Astrocyte of the cerebellum (primary cell): ENCODE measurements at regions not wholly inside any gene's neighbourhood (a gene's known extent, or its start where the extent isn't known, plus 50 kb on each side); places are given as distances from the start of the nearest gene placed in this dataset.

Experiments used
- DNase-seq: peaks from one replicate; pipeline ENCODE4 v3.0.0-alpha.2; 2011; ENCODE audit warnings: low read depth
- H3K4me3 ChIP-seq: 2 replicates; pipeline ENCODE4 v1.5.1; 2011; ENCODE audit warnings: mild to moderate bottlenecking, low read depth, low read length, moderate library complexity
- in situ Hi-C: cut with HindIII; loops from 2 replicates; pipeline ENCODE4 v1.10.0; 2017; ENCODE audit warnings: low sequenced_read_pairs
- TF ChIP-seq, protein P1 (sequence below): IDR thresholded peaks from 2 replicates; pipeline ENCODE4 v1.5.1; 2012; ENCODE audit warnings: low read length, low read depth, moderate library complexity, mild to moderate bottlenecking; ENCODE audit errors: missing control alignments

DNA sequence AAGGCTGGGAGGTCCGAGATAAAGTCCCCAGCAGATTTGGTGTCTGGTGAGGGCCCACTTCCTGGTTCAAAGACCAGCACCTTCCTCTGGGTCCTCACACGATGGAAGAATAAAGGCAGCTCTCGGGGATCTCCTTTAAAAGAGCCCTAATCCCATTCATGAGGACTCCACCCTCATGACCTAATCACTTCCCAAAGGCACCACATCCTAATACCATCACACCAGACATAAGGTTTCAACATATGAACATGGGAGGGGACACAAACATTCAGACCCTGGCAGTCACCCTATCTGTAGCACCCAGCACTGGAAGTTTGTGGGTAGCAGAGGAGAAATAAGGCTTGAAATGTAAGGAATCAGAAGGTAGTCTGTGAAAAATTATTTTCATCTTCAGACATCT lies 112.9 kb upstream of the NOCT start:
- no peak overlapping the region for H3K4me3 ChIP-seq
- in situ Hi-C loops = loop anchor here (25.0 kb wide), 1 partner anchor 215 kb away; no protein-coding TSS in a partner anchor
- TF ChIP-seq, protein P1, sequence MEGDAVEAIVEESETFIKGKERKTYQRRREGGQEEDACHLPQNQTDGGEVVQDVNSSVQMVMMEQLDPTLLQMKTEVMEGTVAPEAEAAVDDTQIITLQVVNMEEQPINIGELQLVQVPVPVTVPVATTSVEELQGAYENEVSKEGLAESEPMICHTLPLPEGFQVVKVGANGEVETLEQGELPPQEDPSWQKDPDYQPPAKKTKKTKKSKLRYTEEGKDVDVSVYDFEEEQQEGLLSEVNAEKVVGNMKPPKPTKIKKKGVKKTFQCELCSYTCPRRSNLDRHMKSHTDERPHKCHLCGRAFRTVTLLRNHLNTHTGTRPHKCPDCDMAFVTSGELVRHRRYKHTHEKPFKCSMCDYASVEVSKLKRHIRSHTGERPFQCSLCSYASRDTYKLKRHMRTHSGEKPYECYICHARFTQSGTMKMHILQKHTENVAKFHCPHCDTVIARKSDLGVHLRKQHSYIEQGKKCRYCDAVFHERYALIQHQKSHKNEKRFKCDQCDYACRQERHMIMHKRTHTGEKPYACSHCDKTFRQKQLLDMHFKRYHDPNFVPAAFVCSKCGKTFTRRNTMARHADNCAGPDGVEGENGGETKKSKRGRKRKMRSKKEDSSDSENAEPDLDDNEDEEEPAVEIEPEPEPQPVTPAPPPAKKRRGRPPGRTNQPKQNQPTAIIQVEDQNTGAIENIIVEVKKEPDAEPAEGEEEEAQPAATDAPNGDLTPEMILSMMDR = no peak
- no peak for DNase-seq

DNA sequence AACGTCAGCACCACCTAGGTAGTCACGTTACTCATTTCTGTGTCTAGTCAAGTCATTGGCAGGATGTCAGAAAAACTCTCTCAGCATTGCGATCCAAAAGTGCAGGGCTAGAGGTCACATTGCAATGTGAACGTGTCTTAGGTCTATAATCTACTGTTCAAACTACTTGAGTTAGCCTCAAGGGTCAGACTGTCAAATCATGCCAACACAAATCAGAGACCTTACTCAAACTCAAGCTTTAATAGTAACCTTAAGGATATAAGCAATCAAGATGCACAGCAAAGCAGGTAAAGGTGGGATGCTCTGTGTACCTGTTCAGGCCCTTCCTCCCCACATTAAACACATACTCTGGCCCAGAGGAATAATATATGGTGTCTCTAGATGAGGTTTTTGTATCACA lies 114.4 kb upstream of the NOCT start:
- no peak overlapping the region for H3K4me3 ChIP-seq
- no peak for DNase-seq
- in situ Hi-C loops = loop anchor here (25.0 kb wide), 1 partner anchor 214 kb away; no protein-coding TSS in a partner anchor
- TF ChIP-seq, protein P1 = no peak

DNA sequence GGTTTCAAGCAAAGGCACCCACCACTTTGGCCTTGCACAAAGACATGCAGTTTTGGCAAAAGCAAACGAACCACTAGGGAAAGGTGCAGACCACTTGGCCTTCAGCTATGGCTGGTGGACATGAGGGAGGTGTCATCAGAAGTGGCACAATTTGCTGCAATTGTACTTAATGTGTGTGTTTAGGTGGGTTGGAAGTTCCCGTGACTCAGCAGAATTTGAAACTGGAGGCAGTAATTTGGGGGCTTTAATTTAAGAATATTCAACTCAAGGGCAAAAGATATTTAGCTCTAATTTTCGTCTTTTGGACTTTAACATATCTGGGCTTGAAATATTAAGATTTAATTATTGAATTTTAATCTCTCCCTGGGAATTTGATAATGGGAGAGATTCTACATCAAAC lies 115.6 kb upstream of the NOCT start:
- no peak for DNase-seq
- TF ChIP-seq, protein P1 = no peak
- in situ Hi-C loops = loop anchor here (25.0 kb wide), 1 partner anchor 213 kb away; no protein-coding TSS in a partner anchor
- H3K4me3 ChIP-seq = no peak overlapping the region

DNA sequence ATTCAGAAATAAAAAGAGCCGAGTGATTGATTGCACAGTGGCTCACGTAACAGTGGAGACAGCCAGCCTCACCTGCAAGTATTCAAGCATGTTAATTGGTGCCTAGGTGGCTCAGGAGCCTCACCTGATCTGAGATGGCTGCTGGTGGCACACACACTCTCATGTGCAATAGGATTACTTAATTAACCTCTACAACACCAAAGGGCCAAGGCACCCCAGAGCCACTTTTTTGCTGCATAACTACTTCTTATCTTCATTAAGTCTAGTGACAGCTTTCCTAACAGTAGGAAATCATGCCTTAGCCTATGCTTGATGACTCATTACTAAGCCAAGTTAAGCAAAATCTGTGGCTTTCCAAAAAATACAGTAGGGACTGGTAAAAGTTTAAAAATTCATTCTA lies 117.3 kb upstream of the NOCT start:
- no peak for DNase-seq
- in situ Hi-C loops = no loop called here
- H3K4me3 ChIP-seq = no peak overlapping the region
- TF ChIP-seq, protein P1 = no peak

DNA sequence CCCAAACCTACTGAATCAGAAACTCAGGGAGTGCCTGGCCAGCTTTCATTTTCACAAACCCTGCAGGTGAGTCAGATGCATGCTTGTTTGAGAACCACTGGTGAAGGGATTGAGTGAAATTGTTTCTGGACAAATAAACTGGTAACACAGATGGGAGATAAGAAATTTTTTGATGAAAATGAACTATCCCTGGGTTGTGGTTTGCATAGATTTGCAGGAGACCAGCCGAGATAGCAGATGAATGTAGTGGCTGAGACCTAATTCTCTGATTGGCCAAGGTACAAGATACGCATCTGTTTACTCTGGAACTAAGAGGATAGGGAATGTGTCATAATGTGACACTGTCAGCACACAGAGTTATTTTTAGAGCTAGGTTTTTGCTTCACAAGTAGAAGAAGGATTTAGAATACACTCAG lies 117.8 kb upstream of the NOCT start:
- in situ Hi-C loops = no loop called here
- DNase-seq = peak; percentile 43
- H3K4me3 ChIP-seq = no peak overlapping the region
- TF ChIP-seq, protein P1 = no peak

DNA sequence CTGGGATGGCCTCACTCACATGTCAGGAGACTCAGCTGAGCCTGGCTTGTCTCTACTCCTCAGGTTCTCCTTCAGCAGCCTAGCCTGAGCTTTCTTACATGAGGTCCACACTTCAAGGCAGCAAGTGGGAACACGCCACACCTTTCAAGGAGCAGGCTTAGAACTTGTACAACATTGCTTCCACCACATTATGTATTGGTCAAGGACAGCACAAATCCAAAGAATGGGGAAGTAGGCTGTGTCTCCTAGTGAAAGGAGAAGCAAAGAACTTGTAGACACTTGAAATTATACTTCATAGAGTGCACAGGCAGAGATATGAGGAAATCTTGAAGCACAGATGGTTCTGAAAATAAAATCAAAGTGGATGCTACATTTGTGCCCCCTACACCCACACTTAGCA lies 120.9 kb upstream of the NOCT start:
- in situ Hi-C loops = no loop called here
- DNase-seq = no peak
- no peak overlapping the region for H3K4me3 ChIP-seq
- TF ChIP-seq, protein P1 = no peak

DNA sequence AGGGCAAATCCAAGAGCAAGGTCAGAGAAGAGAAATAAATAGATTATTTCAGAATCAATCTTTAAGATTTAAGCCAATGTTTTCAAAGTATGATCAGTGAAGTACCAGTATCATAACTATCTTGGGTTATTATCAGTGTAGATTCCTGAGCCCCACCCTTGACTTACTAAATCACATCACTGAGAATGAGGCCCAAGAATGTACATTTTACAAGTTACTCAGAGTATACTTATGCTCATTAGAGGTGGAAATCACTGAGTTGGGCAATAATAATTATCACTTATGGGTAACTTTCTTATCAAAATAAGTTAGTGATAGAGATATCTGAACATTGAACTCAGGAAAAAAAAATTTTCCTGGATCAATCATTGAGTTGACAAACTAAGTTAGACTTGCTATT lies 121.6 kb upstream of the NOCT start:
- no peak overlapping the region for H3K4me3 ChIP-seq
- TF ChIP-seq, protein P1 = no peak
- no peak for DNase-seq
- in situ Hi-C loops = no loop called here
